GM12878 (cell line): ENCODE measurements at regions not wholly inside any gene's neighbourhood (a gene's known extent, or its start where the extent isn't known, plus 50 kb on each side); places are given as distances from the start of the nearest gene placed in this dataset.

Experiments used
- ATAC-seq: fragments of 200-7000 bp; cut with Tn5 transposase; 3 replicates; pipeline ENCODE4 v1.9.1; 2020; ENCODE audit warnings: mild to moderate bottlenecking, moderate library complexity
- BruUV-seq: library from RNA; stranded (reverse); fragments of 400-500 nt; replicated peaks from 2 replicates; lab custom pipeline; 2021; lab: Mats Ljungman, UMichigan
- CTCF ChIA-PET: fragments of 300-600 bp; sonication (Branson Sonifier 250); formaldehyde crosslinking; extraction: SDS; loops from one replicate; lab custom pipeline; 2021; ENCODE audit warnings: inconsistent platforms; lab: Yijun Ruan, JAX
- POLR2A ChIA-PET: fragments of 350-600 bp; formaldehyde crosslinking; extraction: SDS; loops from one replicate; lab custom pipeline; 2021; ENCODE audit warnings: inconsistent platforms; lab: Charles Lee
- RAD21 ChIA-PET: fragments of 300-600 bp; sonication (Branson Sonifier 250); formaldehyde crosslinking; loops from one replicate; lab custom pipeline; 2023; ENCODE audit warnings: antibody characterized with exemption; ENCODE audit not compliant: unreplicated experiment; lab: Charles Lee
- SMC1A ChIA-PET: fragments of 300-600 bp; sonication (Branson Sonifier 250); formaldehyde crosslinking; loops from one replicate; lab custom pipeline; 2023; ENCODE audit not compliant: unreplicated experiment, uncharacterized antibody; lab: Charles Lee
- DNase-seq: peaks from one replicate; pipeline ENCODE4 v3.0.0-alpha.2; 2011; ENCODE audit warnings: low read depth, low spot score
- FAIRE-seq: peaks from 3 replicates; lab custom pipeline; 2011; peaks lifted over from hg19 to GRCh38; lab: Jason Lieb, UNC
- H2AFZ ChIP-seq: 2 replicates; pipeline ENCODE4 v1.6.0; 2011; ENCODE audit warnings: low read depth, low read length, control low read depth; ENCODE audit not compliant: control insufficient read depth
- H3K27ac ChIP-seq: 2 replicates; pipeline ENCODE4 v1.5.1; 2011; ENCODE audit warnings: control low read depth; ENCODE audit not compliant: control insufficient read depth, insufficient read depth
- H3K27me3 ChIP-seq, 2 experiments: replicated peaks in 1 of 2; 2 replicates each; pipeline versions ENCODE4 v1.6.0 to v1.6.1; 2011; ENCODE audit warnings: low read length in 1 of 2; ENCODE audit not compliant: control insufficient read depth in 2 of 2, insufficient read depth in 2 of 2
- H3K36me3 ChIP-seq, 2 experiments: 2 replicates each; pipeline ENCODE4 v1.5.1; 2011; ENCODE audit warnings: low read length in 1 of 2; ENCODE audit not compliant: control insufficient read depth in 2 of 2, insufficient read depth in 2 of 2
- H3K4me1 ChIP-seq: 2 replicates; pipeline ENCODE4 v1.6.1; 2011; ENCODE audit warnings: mild to moderate bottlenecking, low read length, moderate library complexity, mixed read lengths; ENCODE audit not compliant: control insufficient read depth, insufficient read depth
- H3K4me2 ChIP-seq: 2 replicates; pipeline ENCODE4 v1.6.0; 2011; ENCODE audit warnings: control low read depth; ENCODE audit not compliant: control insufficient read depth, insufficient read depth
- H3K4me3 ChIP-seq: fragments of 200-600 bp; sonication (generic); 2 replicates; pipeline ENCODE4 v1.5.1; 2016
- H3K79me2 ChIP-seq: 2 replicates; pipeline ENCODE4 v1.6.0; 2011; ENCODE audit warnings: low read length; ENCODE audit not compliant: control insufficient read depth, insufficient read depth
- H3K9ac ChIP-seq: 2 replicates; pipeline ENCODE4 v1.8.0; 2011; ENCODE audit warnings: low read length, control low read depth, mixed read lengths; ENCODE audit not compliant: control insufficient read depth, insufficient read depth
- H3K9me3 ChIP-seq: replicated peaks from 3 replicates; pipeline ENCODE4 v1.5.1; 2011; ENCODE audit warnings: mild to moderate bottlenecking, low read length; ENCODE audit not compliant: control insufficient read depth, insufficient read depth
- H4K20me1 ChIP-seq: 2 replicates; pipeline ENCODE4 v1.6.0; 2011; ENCODE audit not compliant: control insufficient read depth, insufficient read depth
- ASH2L ChIP-seq: fragments of 300-600, 200-600 bp; sonication (generic); IDR thresholded peaks from 2 replicates; pipeline ENCODE4 v1.6.1; 2017; ENCODE audit warnings: low read depth, mild to moderate bottlenecking, borderline replicate concordance
- CEBPB ChIP-seq, 2 experiments: fragments of 150-350 bp in 1 of 2; IDR thresholded peaks; 2 replicates each; pipeline ENCODE4 v1.6.1; 2012 to 2014; ENCODE audit warnings: low read depth in 2 of 2, low read length in 2 of 2, borderline replicate concordance in 1 of 2, inconsistent platforms in 1 of 2
- CREM ChIP-seq: IDR thresholded peaks from 2 replicates; pipeline ENCODE4 v1.6.1; 2014; ENCODE audit warnings: antibody characterized with exemption, low read depth
- FOXM1 ChIP-seq: IDR thresholded peaks from 2 replicates; pipeline ENCODE4 v1.6.1; 2012; ENCODE audit warnings: low read depth, mild to moderate bottlenecking, inconsistent platforms, low read length, moderate library complexity
- JUNB ChIP-seq: IDR thresholded peaks from 2 replicates; pipeline ENCODE4 v1.6.1; 2016; ENCODE audit warnings: antibody characterized with exemption, mild to moderate bottlenecking
- TBL1XR1 ChIP-seq: IDR thresholded peaks from 2 replicates; pipeline ENCODE4 v1.6.1; 2012; ENCODE audit warnings: low read depth, low read length, improper control_type of control experiment
- WGBS: methylation state at CpG from one replicate; pipeline ENCODE4 v1.1.6; 2016; ENCODE audit warnings: low lambda C conversion rate; ENCODE audit not compliant: insufficient replicate concordance, insufficient coverage; ENCODE audit errors: missing lambda C conversion rate; 5-methylcytosine and 5-hydroxymethylcytosine counted together
- in situ Hi-C: fragments of 300-500 bp; cut with MboI; formaldehyde crosslinking; loops from 9 replicates; pipeline ENCODE4 v1.14.3; 2018; ENCODE audit warnings: mixed read lengths
- intact Hi-C: fragments of 100-400 bp; cut with micrococcal nuclease; formaldehyde crosslinking; loops from one replicate; pipeline ENCODE4 v1.14.2; 2022; ENCODE audit not compliant: unreplicated experiment
- TF ChIP-seq, protein P1 (sequence below): fragments of 450-650 bp; IDR thresholded peaks from 2 replicates; pipeline ENCODE4 v1.6.1; 2018; ENCODE audit warnings: borderline replicate concordance, mild to moderate bottlenecking; ENCODE audit not compliant: partially characterized antibody

DNA sequence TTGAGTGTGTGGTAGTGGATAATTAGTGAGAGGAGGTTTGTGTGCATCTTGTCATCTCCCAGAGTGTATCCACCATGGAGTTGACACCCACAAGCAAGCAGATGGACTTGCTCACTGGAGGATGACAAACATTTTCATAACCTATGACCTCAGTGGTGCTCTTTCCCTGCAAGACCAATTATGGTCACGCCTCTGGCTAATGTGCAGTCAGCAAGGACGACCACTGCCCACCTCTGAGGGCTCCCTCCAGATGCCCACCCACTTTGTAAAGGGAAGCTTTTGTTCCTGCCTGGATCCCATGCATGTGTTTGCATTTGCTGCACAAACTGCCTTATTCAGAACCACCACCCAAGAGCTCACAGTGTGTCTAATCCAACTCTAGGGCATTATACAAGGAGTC, 982.8 kb downstream of the TMEM121 start:
- H3K4me3 ChIP-seq = no peak overlapping the region
- no peak overlapping the region for H3K4me2 ChIP-seq
- H3K9ac ChIP-seq = no peak overlapping the region
- RAD21 ChIA-PET = interaction anchor here (1.4 to 1.9 kb wide), 2 partner anchors 15 to 16 kb away, joined by 4 to 6 read pairs; no protein-coding TSS in a partner anchor
- BruUV-seq = no TSS peak
- CTCF ChIA-PET = interaction anchor here (0.8 to 6.1 kb wide), 13 partner anchors 8 to 204 kb away, joined by 3 to 43 read pairs (median 6); no protein-coding TSS in a partner anchor
- H3K79me2 ChIP-seq = no peaks in the 10 kb centered on the region
- H4K20me1 ChIP-seq = no peaks in the 10 kb centered on the region
- intact Hi-C loops = no loop called here
- POLR2A ChIA-PET = no interaction called here
- TF ChIP-seq TBL1XR1 (no peak), ASH2L (no peak), CREM (no peak), CEBPB (IDR thresholded peaks at IDR 0.05; ENCODE audit: borderline replicate concordance in 1 of 2, low read depth in 2 of 2, low read length in 2 of 2) (no peak), JUNB (no peak), FOXM1 (no peak)
- TF ChIP-seq, protein P1, sequence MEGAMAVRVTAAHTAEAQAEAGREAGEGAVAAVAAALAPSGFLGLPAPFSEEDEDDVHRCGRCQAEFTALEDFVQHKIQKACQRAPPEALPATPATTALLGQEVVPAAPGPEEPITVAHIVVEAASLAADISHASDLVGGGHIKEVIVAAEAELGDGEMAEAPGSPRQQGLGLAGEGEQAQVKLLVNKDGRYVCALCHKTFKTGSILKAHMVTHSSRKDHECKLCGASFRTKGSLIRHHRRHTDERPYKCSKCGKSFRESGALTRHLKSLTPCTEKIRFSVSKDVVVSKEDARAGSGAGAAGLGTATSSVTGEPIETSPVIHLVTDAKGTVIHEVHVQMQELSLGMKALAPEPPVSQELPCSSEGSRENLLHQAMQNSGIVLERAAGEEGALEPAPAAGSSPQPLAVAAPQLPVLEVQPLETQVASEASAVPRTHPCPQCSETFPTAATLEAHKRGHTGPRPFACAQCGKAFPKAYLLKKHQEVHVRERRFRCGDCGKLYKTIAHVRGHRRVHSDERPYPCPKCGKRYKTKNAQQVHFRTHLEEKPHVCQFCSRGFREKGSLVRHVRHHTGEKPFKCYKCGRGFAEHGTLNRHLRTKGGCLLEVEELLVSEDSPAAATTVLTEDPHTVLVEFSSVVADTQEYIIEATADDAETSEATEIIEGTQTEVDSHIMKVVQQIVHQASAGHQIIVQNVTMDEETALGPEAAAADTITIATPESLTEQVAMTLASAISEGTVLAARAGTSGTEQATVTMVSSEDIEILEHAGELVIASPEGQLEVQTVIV = no peak
- no peaks in the 10 kb centered on the region for H3K4me1 ChIP-seq
- DNase-seq (no peak), ATAC-seq (peak; percentile 17; the same call in 1 of the 3 replicates), FAIRE-seq (no peak)
- H3K27me3 ChIP-seq = peaks cover 0 to 2% of the 10 kb centered on the region in 2 experiments; a peak in 2 of 4 replicates
- SMC1A ChIA-PET = interaction anchor here (0.9 to 4.0 kb wide), 5 partner anchors 11 to 204 kb away, joined by 3 to 22 read pairs (median 4); no protein-coding TSS in a partner anchor
- WGBS = 0% methylated on average over 2 of the region's 2 CpGs
- H3K9me3 ChIP-seq = no peaks in the 10 kb centered on the region
- H2AFZ ChIP-seq = no peak overlapping the region
- no peaks in the 10 kb centered on the region for H3K36me3 ChIP-seq
- no peak overlapping the region for H3K27ac ChIP-seq
- in situ Hi-C loops = no loop called here
